PC-9 (cell line): ENCODE measurements at regions not wholly inside any gene's neighbourhood (a gene's known extent, or its start where the extent isn't known, plus 50 kb on each side); places are given as distances from the start of the nearest gene placed in this dataset.

Experiments
- BruUV-seq: library from RNA; stranded (reverse); fragments of 400-500 nt; replicated peaks from 2 replicates; lab custom pipeline; 2021; lab: Mats Ljungman, UMichigan
- CTCF ChIA-PET: fragments of 300-600 bp; sonication (Branson Sonifier 250); formaldehyde crosslinking; loops from one replicate; lab custom pipeline; 2022; ENCODE audit warnings: antibody characterized with exemption; lab: Charles Lee
- POLR2A ChIA-PET: fragments of 300-600 bp; sonication (Branson Sonifier 250); formaldehyde crosslinking; loops from one replicate; lab custom pipeline; 2022; ENCODE audit warnings: antibody characterized with exemption; ENCODE audit not compliant: unreplicated experiment; lab: Charles Lee
- DNase-seq, 2 experiments: peaks; one replicate each; pipeline versions ENCODE4 v3.0.0 to v3.0.0-alpha.2; 2015 to 2022; ENCODE audit warnings: mixed read lengths in 1 of 2
- H2AFZ ChIP-seq: fragments of 200-600 bp; sonication (generic); 2 replicates; pipeline ENCODE4 v1.8.1; 2017; ENCODE audit warnings: antibody characterized with exemption
- H3F3A ChIP-seq: fragments of 200-600 bp; sonication (generic); 2 replicates; pipeline ENCODE4 v1.8.1; 2017; ENCODE audit warnings: antibody characterized with exemption, mild to moderate bottlenecking, low read depth; ENCODE audit not compliant: insufficient read depth
- H3K27ac ChIP-seq: fragments of 200-600 bp; sonication (generic); 2 replicates; pipeline ENCODE4 v1.6.1; 2016; ENCODE audit warnings: mixed run types
- H3K27me3 ChIP-seq: fragments of 200-600 bp; sonication (generic); 2 replicates; pipeline ENCODE4 v1.6.1; 2016; ENCODE audit warnings: low read depth, mixed run types; ENCODE audit not compliant: insufficient read depth
- H3K36me3 ChIP-seq: fragments of 200-600 bp; sonication (generic); 2 replicates; pipeline ENCODE4 v1.6.1; 2016; ENCODE audit warnings: low read depth, mixed run types
- H3K4me1 ChIP-seq: fragments of 200-600 bp; sonication (generic); replicated peaks from 2 replicates; pipeline ENCODE4 v1.6.1; 2016; ENCODE audit warnings: mixed run types; ENCODE audit not compliant: insufficient read depth
- H3K4me2 ChIP-seq: fragments of 200-600 bp; sonication (generic); 2 replicates; pipeline ENCODE4 v1.6.1; 2017; ENCODE audit warnings: mixed run types
- H3K4me3 ChIP-seq: fragments of 200-600 bp; sonication (generic); 2 replicates; pipeline ENCODE4 v1.6.1; 2016; ENCODE audit warnings: mixed run types
- H3K79me2 ChIP-seq: fragments of 200-600 bp; sonication (generic); 2 replicates; pipeline ENCODE4 v1.6.1; 2017; ENCODE audit warnings: low read depth, mixed run types
- H3K9me2 ChIP-seq: fragments of 200-600 bp; sonication (generic); 2 replicates; pipeline ENCODE4 v1.8.1; 2017; ENCODE audit warnings: mild to moderate bottlenecking; ENCODE audit not compliant: insufficient read depth
- H3K9me3 ChIP-seq: fragments of 200-600 bp; sonication (generic); 2 replicates; pipeline ENCODE4 v1.8.1; 2016; ENCODE audit warnings: low read depth; ENCODE audit not compliant: insufficient read depth
- H4K20me1 ChIP-seq: fragments of 200-600 bp; sonication (generic); 2 replicates; pipeline ENCODE4 v1.8.1; 2017; ENCODE audit not compliant: insufficient read depth
- EZH2 ChIP-seq: fragments of 200-600 bp; sonication (generic); IDR thresholded peaks from 2 replicates; pipeline ENCODE4 v1.8.0; 2017; ENCODE audit warnings: antibody characterized with exemption, low read depth
- intact Hi-C: fragments of 100-400 bp; cut with micrococcal nuclease; formaldehyde crosslinking; loops from one replicate; pipeline ENCODE4 v1.10.0; 2022; ENCODE audit not compliant: unreplicated experiment
- TF ChIP-seq, protein P1 (sequence below): fragments of 200-600 bp; sonication (generic); conservative IDR thresholded peaks from 2 replicates; pipeline ENCODE4 v1.6.1; 2017; ENCODE audit warnings: mixed run types, antibody characterized with exemption, mild to moderate bottlenecking, moderate library complexity

DNA sequence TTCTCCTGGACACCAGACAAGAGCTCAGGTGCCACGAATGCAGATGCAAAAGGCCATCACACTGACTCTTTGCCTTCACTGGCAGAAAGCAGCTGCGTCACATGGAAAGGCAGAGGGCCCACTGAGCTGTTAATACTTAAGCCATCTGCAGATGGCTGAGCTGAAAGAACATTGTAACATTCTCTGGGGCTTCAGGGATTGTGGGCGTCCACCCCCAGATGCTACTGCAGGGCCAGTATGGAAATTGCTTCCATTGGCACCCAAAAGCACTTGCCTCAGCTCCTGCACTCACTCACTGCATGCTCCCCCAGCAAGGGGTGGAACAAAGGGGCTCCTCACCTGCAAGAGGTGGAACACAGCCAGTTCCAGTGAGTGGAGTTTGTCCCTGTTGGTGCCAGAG is 1264.6 kb downstream of the REEP3 start:
- BruUV-seq, result no TSS peak
- Histone ChIP-seq H4K20me1 (no peaks in the 10 kb centered on the region), H3K4me1 (no peaks in the 10 kb centered on the region), H3K9me3 (no peaks in the 10 kb centered on the region), H3K27me3 (no peaks in the 10 kb centered on the region), H3F3A (no peaks in the 10 kb centered on the region), H3K9me2 (no peaks in the 10 kb centered on the region), H3K27ac (no peak overlapping the region), H3K79me2 (no peaks in the 10 kb centered on the region), H2AFZ (no peak overlapping the region), H3K36me3 (no peaks in the 10 kb centered on the region), H3K4me2 (no peak overlapping the region), H3K4me3 (no peak overlapping the region)
- TF ChIP-seq EZH2, result no peak
- TF ChIP-seq, protein P1, sequence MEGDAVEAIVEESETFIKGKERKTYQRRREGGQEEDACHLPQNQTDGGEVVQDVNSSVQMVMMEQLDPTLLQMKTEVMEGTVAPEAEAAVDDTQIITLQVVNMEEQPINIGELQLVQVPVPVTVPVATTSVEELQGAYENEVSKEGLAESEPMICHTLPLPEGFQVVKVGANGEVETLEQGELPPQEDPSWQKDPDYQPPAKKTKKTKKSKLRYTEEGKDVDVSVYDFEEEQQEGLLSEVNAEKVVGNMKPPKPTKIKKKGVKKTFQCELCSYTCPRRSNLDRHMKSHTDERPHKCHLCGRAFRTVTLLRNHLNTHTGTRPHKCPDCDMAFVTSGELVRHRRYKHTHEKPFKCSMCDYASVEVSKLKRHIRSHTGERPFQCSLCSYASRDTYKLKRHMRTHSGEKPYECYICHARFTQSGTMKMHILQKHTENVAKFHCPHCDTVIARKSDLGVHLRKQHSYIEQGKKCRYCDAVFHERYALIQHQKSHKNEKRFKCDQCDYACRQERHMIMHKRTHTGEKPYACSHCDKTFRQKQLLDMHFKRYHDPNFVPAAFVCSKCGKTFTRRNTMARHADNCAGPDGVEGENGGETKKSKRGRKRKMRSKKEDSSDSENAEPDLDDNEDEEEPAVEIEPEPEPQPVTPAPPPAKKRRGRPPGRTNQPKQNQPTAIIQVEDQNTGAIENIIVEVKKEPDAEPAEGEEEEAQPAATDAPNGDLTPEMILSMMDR, result no peak
- intact Hi-C loops, result no loop called here
- ChIA-PET CTCF (no interaction called here), POLR2A (no interaction called here)
- DNase-seq, result no peak

DNA sequence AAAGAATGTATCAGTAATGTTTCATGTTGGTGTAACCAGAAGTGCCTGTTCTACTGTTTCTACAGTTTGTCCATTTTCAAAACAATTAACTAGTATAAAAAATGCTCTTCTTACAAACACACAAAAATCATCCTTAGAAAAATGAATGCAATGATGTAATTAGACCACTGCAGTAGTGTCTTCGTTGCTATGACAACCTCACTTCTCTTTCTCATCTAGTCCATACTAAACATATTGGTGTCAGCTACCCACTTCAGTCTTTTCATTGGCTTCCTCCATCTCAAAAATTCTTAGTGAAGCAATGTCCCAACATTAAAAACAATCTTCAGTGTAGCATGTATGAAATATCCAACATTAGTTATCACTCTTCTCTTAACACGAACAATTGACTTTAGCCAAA is 1265.8 kb downstream of the REEP3 start:
- no peak for DNase-seq
- BruUV-seq, result no TSS peak
- H3K27ac ChIP-seq, result no peak overlapping the region
- ChIA-PET POLR2A (no interaction called here), CTCF (no interaction called here)
- no peak overlapping the region for H3K4me3 ChIP-seq
- H2AFZ ChIP-seq, result no peak overlapping the region
- H3K9me3 ChIP-seq, result no peaks in the 10 kb centered on the region
- H3F3A ChIP-seq, result no peaks in the 10 kb centered on the region
- H3K27me3 ChIP-seq, result no peaks in the 10 kb centered on the region
- no peaks in the 10 kb centered on the region for H3K4me1 ChIP-seq
- no peaks in the 10 kb centered on the region for H3K79me2 ChIP-seq
- intact Hi-C loops, result no loop called here
- TF ChIP-seq, protein P1, result no peak
- TF ChIP-seq EZH2, result no peak
- H3K4me2 ChIP-seq, result no peak overlapping the region
- no peaks in the 10 kb centered on the region for H3K9me2 ChIP-seq
- no peaks in the 10 kb centered on the region for H4K20me1 ChIP-seq
- H3K36me3 ChIP-seq, result no peaks in the 10 kb centered on the region

DNA sequence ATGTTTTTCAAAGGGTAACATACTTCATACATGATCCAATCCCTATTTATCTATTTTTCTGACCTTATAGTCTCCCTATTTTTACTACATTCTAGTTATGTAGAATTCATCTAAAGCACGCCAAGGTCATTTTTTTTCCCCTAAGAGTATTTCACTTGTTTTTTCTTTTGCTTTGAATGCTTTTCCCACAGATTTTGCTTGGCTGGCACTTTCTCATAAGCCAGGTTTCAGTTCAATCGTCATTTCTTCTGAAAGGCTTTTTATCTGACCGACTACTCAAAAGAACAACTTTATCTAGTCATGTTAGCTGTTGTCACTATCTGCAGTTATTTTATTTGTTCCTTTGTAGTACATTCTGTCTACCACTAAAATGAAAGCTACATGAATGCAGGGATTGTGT is 1274.6 kb downstream of the REEP3 start:
- Histone ChIP-seq H3K9me2 (no peaks in the 10 kb centered on the region), H3K4me2 (no peak overlapping the region), H3K9me3 (no peaks in the 10 kb centered on the region), H3F3A (no peaks in the 10 kb centered on the region), H3K27me3 (no peaks in the 10 kb centered on the region), H3K36me3 (no peaks in the 10 kb centered on the region), H3K4me3 (no peak overlapping the region), H3K4me1 (no peaks in the 10 kb centered on the region), H4K20me1 (no peaks in the 10 kb centered on the region), H2AFZ (no peak overlapping the region), H3K27ac (no peak overlapping the region), H3K79me2 (no peaks in the 10 kb centered on the region)
- TF ChIP-seq EZH2, result no peak
- TF ChIP-seq, protein P1, result no peak
- BruUV-seq, result no TSS peak
- POLR2A ChIA-PET, result no interaction called here
- CTCF ChIA-PET, result no interaction called here
- no peak for DNase-seq
- intact Hi-C loops, result no loop called here
